A549 (cell line): ENCODE measurements at regions not wholly inside any gene's neighbourhood (a gene's known extent, or its start where the extent isn't known, plus 50 kb on each side); places are given as distances from the start of the nearest gene placed in this dataset.

Source experiments
- ATAC-seq, 2 experiments: fragments of 200-7000 bp in 1 of 2; fragments of >200 bp in 1 of 2; cut with Nextera tagmentation in 1 of 2; cut with Tn5 transposase in 1 of 2; 3 replicates each; pipeline versions ENCODE4 v1.8.0 to v1.9.1; 2018 to 2020; ENCODE audit warnings: mild to moderate bottlenecking in 1 of 2, moderate library complexity in 1 of 2
- CTCF ChIA-PET: fragments of 300-600 bp; sonication (Branson Sonifier 250); formaldehyde crosslinking; extraction: SDS; loops from one replicate; lab custom pipeline; 2021; ENCODE audit warnings: antibody characterized with exemption, inconsistent platforms; lab: Yijun Ruan, JAX
- POLR2A ChIA-PET: fragments of 350-600 bp; formaldehyde crosslinking; extraction: SDS; loops from one replicate; lab custom pipeline; 2021; ENCODE audit warnings: antibody characterized with exemption, inconsistent platforms; lab: Yijun Ruan, JAX
- DNase-seq, 2 experiments: peaks; one replicate each; pipeline versions ENCODE4 v3.0.0 to v3.0.0-alpha.2; 2011 to 2016; ENCODE audit warnings: low read depth in 1 of 2, low spot score in 1 of 2
- FAIRE-seq: peaks from 2 replicates; lab custom pipeline; 2011; peaks lifted over from hg19 to GRCh38; lab: Jason Lieb, UNC
- H3K27ac ChIP-seq, 2 experiments: fragments of >200 bp; sonication (Bioruptor Twin); formaldehyde crosslinking; 3 replicates each; pipeline ENCODE4 v1.5.1; 2016 to 2017
- H3K4me1 ChIP-seq: fragments of >200 bp; sonication (Bioruptor Twin); formaldehyde crosslinking; 3 replicates; pipeline ENCODE4 v1.6.1; 2016
- H3K4me2 ChIP-seq: fragments of >200 bp; sonication (Bioruptor Twin); formaldehyde crosslinking; 3 replicates; pipeline ENCODE4 v1.6.1; 2016
- H3K4me3 ChIP-seq: fragments of >200 bp; sonication (Bioruptor Twin); formaldehyde crosslinking; 3 replicates; pipeline ENCODE4 v1.5.1; 2016
- H3K9me3 ChIP-seq: fragments of >200 bp; sonication (Bioruptor Twin); formaldehyde crosslinking; 3 replicates; pipeline ENCODE4 v1.6.1; 2016
- BHLHE40 ChIP-seq: IDR thresholded peaks from 2 replicates; pipeline ENCODE4 v1.6.1; 2012; ENCODE audit warnings: low read depth, low read length, inconsistent platforms
- CBX8 ChIP-seq: fragments of 200-600 bp; sonication (generic); IDR thresholded peaks from 2 replicates; pipeline ENCODE4 v1.6.1; 2016
- EHMT2 ChIP-seq: fragments of 200-600 bp; sonication (generic); IDR thresholded peaks from 2 replicates; pipeline ENCODE4 v1.6.1; 2016; ENCODE audit warnings: antibody characterized with exemption, low read depth, mild to moderate bottlenecking, moderate library complexity
- FOXS1 ChIP-seq: fragments of 250-450 bp; sonication (Bioruptor Pico); IDR thresholded peaks from 2 replicates; pipeline ENCODE4 v1.5.0; 2020; ENCODE audit warnings: mild to moderate bottlenecking, moderate library complexity
- HDAC2 ChIP-seq: fragments of 200-600 bp; sonication (generic); IDR thresholded peaks from 2 replicates; pipeline ENCODE4 v1.6.1; 2016
- HEYL ChIP-seq: fragments of 250-450 bp; sonication (Bioruptor Pico); IDR thresholded peaks from 2 replicates; pipeline ENCODE4 v1.8.0; 2021; ENCODE audit warnings: mild to moderate bottlenecking, moderate library complexity
- HOXB5 ChIP-seq: fragments of 250-450 bp; sonication (Bioruptor Pico); IDR thresholded peaks from 2 replicates; pipeline ENCODE4 v1.5.0; 2020; ENCODE audit warnings: mild to moderate bottlenecking, moderate library complexity
- JUNB ChIP-seq: fragments of >200 bp; sonication (Bioruptor Twin); formaldehyde crosslinking; IDR thresholded peaks from 2 replicates; pipeline ENCODE4 v1.6.1; 2016
- KDM5A ChIP-seq: fragments of 200-600 bp; sonication (generic); IDR thresholded peaks from 2 replicates; pipeline ENCODE4 v1.6.1; 2016; ENCODE audit warnings: antibody characterized with exemption, mild to moderate bottlenecking
- MAZ ChIP-seq: fragments of 150-350 bp; IDR thresholded peaks from 2 replicates; pipeline ENCODE4 v1.6.1; 2014; ENCODE audit warnings: antibody characterized with exemption, low read depth, low read length, borderline replicate concordance
- MYC ChIP-seq: IDR thresholded peaks from 2 replicates; pipeline ENCODE4 v1.6.1; 2012; ENCODE audit warnings: mild to moderate bottlenecking, inconsistent platforms, low read length, improper control_type of control experiment, borderline replicate concordance
- NFE2L2 ChIP-seq: fragments of 150-350 bp; conservative IDR thresholded peaks from 2 replicates; pipeline ENCODE4 v1.6.1; 2014; ENCODE audit warnings: low read length
- NR3C1 ChIP-seq: fragments of >200 bp; sonication (Bioruptor Twin); formaldehyde crosslinking; IDR thresholded peaks from 3 replicates; pipeline ENCODE4 v1.6.1; 2017
- POLR2AphosphoS2 ChIP-seq: conservative IDR thresholded peaks from 2 replicates; pipeline ENCODE4 v1.6.1; 2012; ENCODE audit warnings: low read length, improper control_type of control experiment, inconsistent platforms
- RAD21 ChIP-seq, 2 experiments: fragments of >200 bp in 1 of 2; sonication (Bioruptor Twin) in 1 of 2; formaldehyde crosslinking in 1 of 2; IDR thresholded peaks in 1 of 2; conservative IDR thresholded peaks in 1 of 2; 2 replicates in 1 of 2; 3 replicates in 1 of 2; pipeline ENCODE4 v1.6.1; 2012 to 2018; ENCODE audit warnings: inconsistent platforms in 1 of 2
- RARB ChIP-seq: fragments of 250-450 bp; sonication (Bioruptor Pico); IDR thresholded peaks from 2 replicates; pipeline ENCODE4 v1.8.0; 2021; ENCODE audit warnings: mild to moderate bottlenecking, moderate library complexity
- RCOR1 ChIP-seq: fragments of 150-350 bp; IDR thresholded peaks from 2 replicates; pipeline ENCODE4 v1.6.1; 2014; ENCODE audit warnings: antibody characterized with exemption, low read length, low read depth
- RNF2 ChIP-seq: fragments of 200-600 bp; sonication (generic); IDR thresholded peaks from 2 replicates; pipeline ENCODE4 v1.6.1; 2016; ENCODE audit warnings: low read depth, mild to moderate bottlenecking, antibody characterized with exemption, moderate library complexity, borderline replicate concordance
- SMC3 ChIP-seq: fragments of >200 bp; sonication (Bioruptor Twin); formaldehyde crosslinking; IDR thresholded peaks from 3 replicates; pipeline ENCODE4 v1.6.1; 2018; ENCODE audit warnings: inconsistent platforms
- SREBF2 ChIP-seq: fragments of 450-650 bp; IDR thresholded peaks from 2 replicates; pipeline ENCODE4 v1.6.1; 2014; ENCODE audit warnings: mild to moderate bottlenecking, moderate library complexity
- TP53 ChIP-seq: fragments of 250-450 bp; sonication (Bioruptor Pico); IDR thresholded peaks from 2 replicates; pipeline ENCODE4 v1.5.0; 2021; ENCODE audit warnings: mild to moderate bottlenecking, moderate library complexity
- ZNF302 ChIP-seq: fragments of 250-450 bp; sonication (Bioruptor Pico); IDR thresholded peaks from 2 replicates; pipeline ENCODE4 v1.9.0; 2021; ENCODE audit warnings: inconsistent platforms, mild to moderate bottlenecking, moderate library complexity
- ZSCAN20 ChIP-seq: fragments of 250-450 bp; sonication (Bioruptor Pico); IDR thresholded peaks from 2 replicates; pipeline ENCODE4 v1.8.0; 2022; ENCODE audit warnings: mild to moderate bottlenecking, moderate library complexity
- WGBS: methylation state at CpG from one replicate; pipeline ENCODE4 v1.1.6; 2017; ENCODE audit errors: missing lambda C conversion rate; 5-methylcytosine and 5-hydroxymethylcytosine counted together
- TF ChIP-seq, protein P1 (sequence below): fragments of 250-450 bp; sonication (Bioruptor Pico); IDR thresholded peaks from 2 replicates; pipeline ENCODE4 v1.5.0; 2021; ENCODE audit warnings: mild to moderate bottlenecking, moderate library complexity, borderline replicate concordance
- TF ChIP-seq, protein P2 (sequence below): fragments of 150-350 bp; IDR thresholded peaks from 2 replicates; pipeline ENCODE4 v1.6.1; 2014; ENCODE audit warnings: low read depth, mild to moderate bottlenecking, low read length
- TF ChIP-seq, protein P3 (sequence below): fragments of >200 bp; sonication (Bioruptor Twin); formaldehyde crosslinking; IDR thresholded peaks from 2 replicates; pipeline ENCODE4 v1.6.1; 2016

DNA sequence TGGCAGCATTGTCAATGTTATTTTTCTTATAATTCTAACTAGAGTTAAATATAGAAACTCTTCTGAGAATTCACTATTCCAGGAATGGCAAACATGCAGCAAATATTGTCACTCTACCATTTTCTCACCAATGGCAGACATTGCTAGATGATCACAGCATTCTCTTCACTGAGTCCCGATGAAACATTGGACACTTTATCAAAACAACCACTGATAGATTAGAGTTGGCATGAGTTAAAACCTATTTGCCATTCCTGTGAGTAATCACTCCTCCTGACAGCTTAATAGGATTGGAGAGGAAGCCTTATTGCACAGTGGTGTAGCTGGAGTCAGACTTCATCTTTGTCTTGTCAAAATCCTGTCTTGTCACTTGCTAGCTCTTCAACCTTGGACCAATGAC is 163.9 kb upstream of the THUMPD2 start:
- CTCF ChIA-PET = no interaction called here
- DNase-seq (no peak), ATAC-seq (no peak), FAIRE-seq (no peak)
- no peak overlapping the region for H3K27ac ChIP-seq
- POLR2A ChIA-PET = no interaction called here
- H3K9me3 ChIP-seq = no peaks in the 10 kb centered on the region
- no peak overlapping the region for H3K4me2 ChIP-seq
- TF ChIP-seq RCOR1 (no peak), TP53 (CRISPR knock-in tag) (no peak)
- WGBS = 5% methylated on average over 1 of the region's 1 CpG
- H3K4me1 ChIP-seq = no peaks in the 10 kb centered on the region
- no peak overlapping the region for H3K4me3 ChIP-seq

DNA sequence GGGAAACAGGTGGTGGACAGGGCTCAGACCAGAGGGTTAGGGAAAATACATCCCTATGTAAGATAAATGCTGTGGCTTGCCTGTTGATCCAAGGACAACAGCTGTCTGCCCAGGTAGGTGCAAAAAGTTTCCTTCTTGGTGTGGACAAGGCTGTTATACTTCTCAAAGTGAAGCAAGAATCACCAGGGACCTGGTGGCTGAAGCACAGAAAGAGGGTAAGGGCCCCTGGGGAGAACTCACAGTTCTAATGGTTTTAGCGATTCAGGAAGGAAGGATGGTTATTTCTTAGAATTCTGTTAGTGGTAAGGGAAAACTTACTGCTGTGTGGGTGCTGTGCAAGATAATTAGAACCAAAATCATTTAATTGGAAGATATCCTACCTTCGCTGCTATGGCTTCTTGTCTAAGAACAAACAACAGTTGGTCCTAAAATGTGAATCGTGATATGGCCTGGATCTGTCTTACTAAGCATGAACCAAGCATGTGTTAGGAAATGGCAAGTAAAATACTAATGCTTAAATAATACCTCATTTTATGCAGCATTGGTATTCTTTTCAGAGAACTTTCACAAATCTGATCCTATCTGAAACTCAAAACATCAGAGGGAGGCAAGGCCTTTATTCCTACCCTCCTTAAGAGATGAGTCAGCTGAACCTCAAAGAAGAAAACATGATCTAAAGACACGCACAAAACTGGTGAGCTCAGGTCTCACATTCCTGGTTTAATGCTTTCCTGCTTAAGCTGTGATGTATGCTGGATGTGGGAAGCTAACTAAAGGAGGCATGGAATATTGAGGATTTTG is 159.2 kb upstream of the THUMPD2 start:
- TF ChIP-seq RNF2 (no peak), POLR2AphosphoS2 (no peak), RCOR1 (no peak), BHLHE40 (no peak), SREBF2 (no peak), FOXS1 (no peak), HDAC2 (no peak), RARB (no peak), ZSCAN20 (CRISPR knock-in tag) (no peak), NR3C1 (no peak), SMC3 (no peak), NFE2L2 (no peak), KDM5A (no peak), CBX8 (no peak), ZNF302 (CRISPR knock-in tag) (no peak), HEYL (CRISPR knock-in tag) (no peak), EHMT2 (no peak), HOXB5 (no peak)
- TF ChIP-seq, protein P1, sequence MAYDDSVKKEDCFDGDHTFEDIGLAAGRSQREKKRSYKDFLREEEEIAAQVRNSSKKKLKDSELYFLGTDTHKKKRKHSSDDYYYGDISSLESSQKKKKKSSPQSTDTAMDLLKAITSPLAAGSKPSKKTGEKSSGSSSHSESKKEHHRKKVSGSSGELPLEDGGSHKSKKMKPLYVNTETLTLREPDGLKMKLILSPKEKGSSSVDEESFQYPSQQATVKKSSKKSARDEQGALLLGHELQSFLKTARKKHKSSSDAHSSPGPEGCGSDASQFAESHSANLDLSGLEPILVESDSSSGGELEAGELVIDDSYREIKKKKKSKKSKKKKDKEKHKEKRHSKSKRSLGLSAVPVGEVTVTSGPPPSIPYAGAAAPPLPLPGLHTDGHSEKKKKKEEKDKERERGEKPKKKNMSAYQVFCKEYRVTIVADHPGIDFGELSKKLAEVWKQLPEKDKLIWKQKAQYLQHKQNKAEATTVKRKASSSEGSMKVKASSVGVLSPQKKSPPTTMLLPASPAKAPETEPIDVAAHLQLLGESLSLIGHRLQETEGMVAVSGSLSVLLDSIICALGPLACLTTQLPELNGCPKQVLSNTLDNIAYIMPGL (CRISPR knock-in tag) = no peak
- Histone ChIP-seq H3K4me2 (no peak overlapping the region), H3K4me3 (no peak overlapping the region), H3K4me1 (no peaks in the 10 kb centered on the region), H3K27ac (no peak overlapping the region), H3K9me3 (no peaks in the 10 kb centered on the region)
- FAIRE-seq (no peak), DNase-seq (no peak), ATAC-seq (no peak)
- WGBS = 20% methylated on average over 4 of the region's 4 CpGs
- POLR2A ChIA-PET = no interaction called here
- CTCF ChIA-PET = interaction anchor here (0.9 kb wide), 1 partner anchor 25 kb away, joined by 4 read pairs; no protein-coding TSS in a partner anchor

DNA sequence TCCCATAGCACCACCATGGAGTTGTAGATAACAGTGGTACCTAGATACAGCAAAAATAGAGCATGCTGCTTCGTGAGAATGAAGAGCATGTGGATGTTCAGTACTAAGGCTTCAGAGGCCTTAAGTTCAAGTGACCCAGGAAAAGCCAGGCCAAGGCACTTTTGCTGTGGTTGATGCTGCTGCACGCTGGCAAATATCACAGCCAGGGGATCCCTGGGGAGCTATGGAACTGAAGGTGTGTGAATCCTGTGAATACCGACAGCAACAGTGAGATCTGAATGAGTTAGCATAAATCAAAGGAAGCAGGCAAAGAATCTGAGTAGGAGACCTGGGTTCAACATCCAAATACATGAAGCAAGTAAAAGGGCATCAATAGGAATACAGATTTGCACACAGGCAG is 158.6 kb upstream of the THUMPD2 start:
- POLR2A ChIA-PET = no interaction called here
- H3K4me3 ChIP-seq = no peak overlapping the region
- 4% methylated on average over 3 of the region's 3 CpGs for WGBS
- no peaks in the 10 kb centered on the region for H3K4me1 ChIP-seq
- FAIRE-seq = no peak
- no peak overlapping the region for H3K4me2 ChIP-seq
- no peak for DNase-seq
- TF ChIP-seq, protein P2, sequence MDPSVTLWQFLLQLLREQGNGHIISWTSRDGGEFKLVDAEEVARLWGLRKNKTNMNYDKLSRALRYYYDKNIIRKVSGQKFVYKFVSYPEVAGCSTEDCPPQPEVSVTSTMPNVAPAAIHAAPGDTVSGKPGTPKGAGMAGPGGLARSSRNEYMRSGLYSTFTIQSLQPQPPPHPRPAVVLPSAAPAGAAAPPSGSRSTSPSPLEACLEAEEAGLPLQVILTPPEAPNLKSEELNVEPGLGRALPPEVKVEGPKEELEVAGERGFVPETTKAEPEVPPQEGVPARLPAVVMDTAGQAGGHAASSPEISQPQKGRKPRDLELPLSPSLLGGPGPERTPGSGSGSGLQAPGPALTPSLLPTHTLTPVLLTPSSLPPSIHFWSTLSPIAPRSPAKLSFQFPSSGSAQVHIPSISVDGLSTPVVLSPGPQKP = no peak
- TF ChIP-seq JUNB (no peak), NR3C1 (no peak), MYC (no peak), KDM5A (no peak), RAD21 (conservative IDR thresholded peaks at IDR 0.05 in 1 of 2, IDR thresholded peaks at IDR 0.05 in 1 of 2) (no peak), EHMT2 (no peak), MAZ (no peak)
- TF ChIP-seq, protein P3, sequence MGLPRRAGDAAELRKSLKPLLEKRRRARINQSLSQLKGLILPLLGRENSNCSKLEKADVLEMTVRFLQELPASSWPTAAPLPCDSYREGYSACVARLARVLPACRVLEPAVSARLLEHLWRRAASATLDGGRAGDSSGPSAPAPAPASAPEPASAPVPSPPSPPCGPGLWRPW = no peak
- H3K27ac ChIP-seq = no peak overlapping the region
- H3K9me3 ChIP-seq = no peaks in the 10 kb centered on the region
- CTCF ChIA-PET = interaction anchor here (0.9 kb wide), 2 partner anchors 23 to 24 kb away, joined by 3 to 4 read pairs; no protein-coding TSS in a partner anchor
- ATAC-seq = no peak
